PC-9 (cell line): ENCODE measurements at regions not wholly inside any gene's neighbourhood (a gene's known extent, or its start where the extent isn't known, plus 50 kb on each side); places are given as distances from the start of the nearest gene placed in this dataset.

Experiments used
- CTCF ChIP-seq: fragments of 200-600 bp; sonication (generic); conservative IDR thresholded peaks from 2 replicates; pipeline ENCODE4 v1.6.1; 2017; ENCODE audit warnings: mixed run types, antibody characterized with exemption, mild to moderate bottlenecking, moderate library complexity
- EZH2 ChIP-seq: fragments of 200-600 bp; sonication (generic); IDR thresholded peaks from 2 replicates; pipeline ENCODE4 v1.8.0; 2017; ENCODE audit warnings: antibody characterized with exemption, low read depth

GRCh38 chr14:56063131-56063530 lies 55.1 kb upstream of the PELI2 start:
- no peak for TF ChIP-seq CTCF
- TF ChIP-seq EZH2: no peak
